ENCODE measurements at regions not wholly inside any gene's neighbourhood (a gene's known extent, or its start where the extent isn't known, plus 50 kb on each side); places are given as distances from the start of the nearest gene placed in this dataset.

DNA sequence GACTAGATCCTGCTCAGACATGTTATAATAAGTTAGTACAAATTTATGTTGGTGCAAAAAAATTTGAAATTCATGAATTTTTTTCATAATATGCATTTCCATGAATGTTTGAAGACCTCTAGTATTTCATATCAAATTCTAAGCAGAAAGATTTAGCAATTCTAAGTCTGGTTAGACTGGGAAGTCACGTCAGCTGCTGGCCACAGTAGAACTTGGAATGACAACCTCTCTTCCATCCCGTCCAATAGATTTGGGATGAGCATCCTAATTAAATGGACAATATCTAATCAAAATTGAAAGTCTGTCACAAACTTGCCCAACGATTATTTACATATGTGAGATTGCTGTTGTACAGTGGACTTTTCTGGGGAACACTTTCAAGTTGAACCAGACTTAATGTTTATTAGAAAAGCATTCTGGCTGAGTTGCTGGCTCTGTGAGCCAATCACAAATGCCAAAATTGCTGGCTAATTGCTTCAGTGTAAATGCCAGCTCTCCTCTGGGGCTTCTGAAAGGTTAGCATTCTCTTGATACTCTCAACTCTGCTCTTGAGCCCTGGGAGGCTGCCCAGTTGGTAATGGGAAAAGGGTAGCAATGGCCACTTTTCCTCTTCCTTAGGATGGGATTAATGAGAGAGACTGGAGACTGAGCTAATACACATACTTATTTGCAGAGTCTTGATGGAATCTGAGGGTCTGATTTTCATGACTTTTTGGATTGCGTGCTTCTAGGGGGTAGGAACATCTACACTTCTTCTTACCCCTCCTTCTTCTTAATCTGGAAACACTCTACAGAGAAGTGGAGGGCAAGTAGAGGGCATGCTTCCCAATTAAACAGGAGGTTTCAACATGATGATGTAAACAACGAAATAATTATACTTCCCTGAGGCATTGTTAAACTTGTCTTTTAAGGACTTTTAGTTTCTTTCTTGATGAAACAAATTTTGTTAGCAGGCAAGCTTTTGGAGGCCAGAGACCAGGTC lies 253.5 kb downstream of the BAMBI start:
- no peak for DNase-seq

DNA sequence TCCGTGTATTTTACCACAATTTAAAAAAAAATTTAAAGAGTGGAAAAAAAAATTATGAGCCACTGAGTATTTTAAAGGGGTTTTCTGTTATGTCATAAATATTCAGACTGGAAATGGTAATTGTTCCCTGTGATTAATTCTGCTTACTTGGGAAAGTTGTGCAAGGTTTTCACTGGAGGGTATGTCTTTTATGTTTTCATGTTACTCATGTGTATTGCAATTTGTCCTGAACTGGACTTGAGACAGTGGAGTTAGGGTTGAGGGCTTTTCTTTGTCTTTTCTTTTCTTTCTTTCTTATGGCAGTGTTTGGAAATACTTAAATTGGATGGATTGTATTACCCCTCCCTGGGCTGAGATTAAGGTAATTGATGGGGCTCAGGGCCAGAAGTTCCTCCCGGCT lies 257.7 kb downstream of the BAMBI start:
- DNase-seq: no peak

- no peak for DNase-seq
These were observed 260.6 kb downstream of the BAMBI start for GRCh38 chr10:28937959-28938358.

DNA sequence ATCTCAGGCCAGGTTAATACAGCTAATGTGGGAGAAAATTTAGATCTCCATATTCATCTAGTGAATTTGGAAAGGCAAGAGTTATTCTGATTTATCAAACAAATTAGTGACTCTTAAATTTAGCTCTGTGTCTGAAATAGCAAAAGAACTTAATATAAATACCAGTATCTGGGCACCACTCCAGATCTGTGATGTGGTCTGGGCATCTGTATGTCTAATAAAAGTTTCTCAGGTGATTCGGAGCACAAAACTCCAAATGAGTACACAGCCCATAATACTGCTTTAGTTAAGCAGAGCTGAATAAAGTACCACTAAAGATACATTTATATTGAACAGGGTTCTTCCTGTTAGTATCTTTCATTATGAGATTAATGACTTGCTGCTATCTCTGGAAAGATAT lies 261.4 kb downstream of the BAMBI start:
- no peak for DNase-seq

- peak; percentile 79 for DNase-seq
These were observed 262.2 kb downstream of the BAMBI start for GRCh38 chr10:28939281-28940157.

DNA sequence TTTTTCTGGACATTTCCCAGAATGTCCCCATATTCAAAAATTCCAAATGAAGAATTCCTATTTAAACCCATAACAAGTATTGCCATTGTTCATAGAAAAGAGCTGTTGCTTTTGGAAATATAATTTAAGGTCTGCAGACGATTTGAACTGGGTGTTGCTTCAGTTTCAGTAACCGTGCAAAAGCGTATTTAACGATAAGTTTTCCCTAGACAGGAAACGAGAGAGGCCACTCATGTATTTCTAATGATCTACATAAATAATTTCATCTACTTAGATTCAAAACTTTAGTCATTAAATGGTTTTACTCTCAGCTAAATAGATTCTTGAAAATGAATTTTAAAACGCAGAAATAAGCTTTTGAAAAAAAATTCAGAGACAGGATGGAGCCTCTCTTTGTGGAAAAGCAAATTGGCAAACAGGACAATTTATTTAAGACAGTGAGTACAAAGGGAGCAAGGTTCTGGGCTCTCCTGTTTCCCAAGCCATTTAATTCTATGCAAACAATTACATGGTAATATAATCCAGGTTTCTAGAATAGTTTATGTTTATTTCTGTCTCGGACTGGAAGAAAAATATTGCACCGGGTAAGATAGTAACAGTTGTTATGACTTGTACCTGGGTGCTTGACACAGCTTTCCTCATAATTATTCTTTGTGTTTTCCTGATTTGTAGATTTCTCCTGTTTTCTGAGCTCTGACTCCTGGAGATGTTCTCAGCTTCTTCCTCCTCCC lies 263.0 kb downstream of the BAMBI start:
- DNase-seq: peak; percentile 79

GRCh38 chr10:28942012-28942411 lies 264.7 kb downstream of the BAMBI start:
- DNase-seq: no peak

DNA sequence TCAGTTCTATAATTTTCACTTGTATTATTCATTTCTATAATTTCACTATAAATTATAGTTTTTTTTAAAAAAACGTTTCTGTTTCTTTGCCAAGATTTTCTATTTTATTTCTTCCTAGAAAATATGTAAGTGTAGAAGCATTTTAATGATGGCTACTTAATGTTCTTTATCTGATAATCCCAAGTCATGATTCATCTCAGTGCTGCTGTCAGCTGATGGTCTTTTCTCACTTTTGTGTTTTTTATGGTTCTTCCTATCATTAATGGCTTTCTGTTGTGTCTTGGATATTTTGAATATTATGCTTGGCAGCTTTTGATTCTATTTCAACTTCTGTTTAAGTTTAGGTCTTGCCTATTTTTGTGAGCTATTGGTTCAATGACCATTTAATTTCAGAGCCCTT lies 268.6 kb downstream of the BAMBI start:
- no peak for DNase-seq

DNA sequence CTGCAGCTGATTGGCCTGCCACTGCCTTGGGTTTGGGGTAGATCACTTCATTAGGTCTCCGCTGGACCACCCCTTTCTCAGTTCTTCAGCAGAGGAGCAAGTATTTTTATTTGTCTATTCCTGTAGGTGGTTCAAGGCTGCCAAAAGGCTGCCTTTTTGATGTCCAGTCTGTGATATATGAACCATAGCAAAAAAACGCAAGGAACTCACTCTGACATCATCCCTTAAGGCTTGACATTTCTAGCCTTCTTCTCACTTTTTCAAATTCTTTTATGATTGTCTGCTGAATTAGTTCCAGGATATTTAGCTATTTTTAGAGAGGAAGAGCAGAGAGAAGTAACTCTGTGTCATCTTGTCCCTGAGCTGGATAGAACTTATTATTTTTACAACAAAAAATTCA lies 269.2 kb downstream of the BAMBI start:
- no peak for DNase-seq

DNA sequence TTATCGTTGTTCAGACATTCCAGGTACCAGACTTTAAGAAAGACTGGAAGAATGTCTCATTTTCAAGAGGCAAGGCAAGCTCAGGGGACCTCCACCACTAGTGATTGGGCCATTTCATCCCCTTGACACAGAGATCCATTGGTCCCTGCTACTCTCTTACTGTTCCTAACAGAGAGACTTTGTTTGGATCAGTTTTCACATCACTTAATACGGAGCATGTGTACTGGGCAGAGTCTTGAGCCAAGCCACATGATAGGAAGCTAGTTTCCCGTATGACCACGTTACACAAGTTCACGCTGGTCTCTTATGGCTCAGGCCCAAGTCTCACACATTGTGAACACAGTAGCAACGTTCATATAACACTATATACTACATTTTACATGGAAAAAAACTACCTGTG lies 269.9 kb downstream of the BAMBI start:
- DNase-seq: no peak

- DNase-seq: no peak
These were observed 270.7 kb downstream of the BAMBI start for GRCh38 chr10:28948046-28948445.

DNA sequence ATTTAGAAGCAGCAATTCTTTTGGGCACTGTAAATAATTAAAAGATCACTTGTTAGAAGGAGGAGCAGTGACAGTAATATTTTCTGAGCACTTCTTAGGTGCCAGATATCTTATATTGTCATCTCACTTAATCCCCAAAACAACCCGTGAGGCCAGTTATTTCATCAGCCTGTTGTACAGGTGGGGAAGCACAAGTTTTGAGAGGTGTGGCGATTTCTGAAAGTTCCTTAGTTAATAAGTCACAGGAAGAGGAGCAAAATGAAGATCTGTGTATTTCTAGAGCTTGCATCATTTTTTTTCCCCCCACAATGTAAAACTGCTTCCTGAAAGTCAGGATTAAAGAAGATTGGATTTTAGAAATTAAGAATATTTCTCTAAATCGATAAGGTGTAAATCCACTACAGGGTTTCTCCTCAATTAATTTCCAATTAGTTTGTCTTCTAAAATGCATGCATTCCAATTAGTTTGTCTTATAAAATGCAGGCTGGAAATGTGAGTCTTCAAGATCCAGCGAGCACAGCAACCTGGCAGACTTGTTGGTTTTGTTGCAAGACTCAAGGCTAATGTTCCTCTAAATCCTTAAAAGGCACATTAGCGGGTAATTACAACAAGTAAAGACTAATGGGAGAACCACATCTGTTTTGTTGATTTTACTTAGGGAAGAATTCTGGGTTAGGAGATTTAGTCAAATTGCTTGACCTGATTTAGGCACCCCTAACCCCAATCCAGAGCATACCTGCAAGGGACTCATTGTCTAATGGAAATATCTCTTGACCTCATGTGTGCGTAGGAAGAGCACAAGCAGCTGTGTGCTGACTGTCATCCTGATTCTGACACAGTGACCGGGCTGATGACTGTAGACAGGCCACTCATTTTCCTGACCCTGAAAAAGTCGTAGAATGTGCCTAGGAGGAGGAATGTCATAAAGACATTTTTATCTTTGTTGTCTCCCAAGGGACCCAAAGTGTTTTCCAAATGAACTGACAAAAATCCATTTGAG lies 272.0 kb downstream of the BAMBI start:
- DNase-seq: no peak

DNA sequence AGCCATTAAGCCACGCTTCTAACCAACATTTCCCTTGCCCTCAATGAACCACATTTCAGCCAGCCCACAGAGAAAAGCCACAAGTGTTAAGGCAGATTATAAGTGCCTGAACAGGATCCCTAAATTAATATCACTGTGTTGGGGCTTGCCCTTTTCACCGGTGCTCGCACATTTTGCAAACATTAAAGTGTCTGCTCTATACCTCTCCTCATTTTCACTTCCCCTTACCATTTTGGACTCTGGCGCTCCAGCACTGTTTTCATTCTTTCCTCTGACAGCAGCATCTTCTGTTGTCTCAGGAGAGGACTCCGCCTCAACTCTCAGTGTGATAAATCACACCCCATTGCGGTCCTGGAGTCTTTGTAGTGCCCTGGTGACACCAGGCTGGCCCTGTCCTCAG lies 274.2 kb downstream of the BAMBI start:
- no peak for DNase-seq

DNA sequence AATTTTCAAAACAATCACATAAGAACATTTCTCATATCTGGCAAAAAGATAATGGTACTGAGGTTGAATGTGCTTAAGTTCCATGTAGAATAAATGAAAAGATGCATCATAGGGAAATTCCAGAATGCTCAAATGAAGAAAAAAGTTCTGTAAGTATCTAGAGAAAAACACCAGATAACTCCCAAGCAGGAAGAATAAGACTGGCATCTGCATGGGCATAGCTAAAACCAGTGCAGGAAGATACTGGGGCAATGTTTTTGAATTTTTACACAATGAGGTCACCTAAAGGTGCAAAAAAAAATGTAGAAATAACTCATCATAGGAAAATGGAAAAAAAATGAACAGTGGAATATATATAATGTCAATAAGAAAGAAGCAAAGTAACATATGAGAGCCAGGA lies 275.2 kb downstream of the BAMBI start:
- no peak for DNase-seq

DNA sequence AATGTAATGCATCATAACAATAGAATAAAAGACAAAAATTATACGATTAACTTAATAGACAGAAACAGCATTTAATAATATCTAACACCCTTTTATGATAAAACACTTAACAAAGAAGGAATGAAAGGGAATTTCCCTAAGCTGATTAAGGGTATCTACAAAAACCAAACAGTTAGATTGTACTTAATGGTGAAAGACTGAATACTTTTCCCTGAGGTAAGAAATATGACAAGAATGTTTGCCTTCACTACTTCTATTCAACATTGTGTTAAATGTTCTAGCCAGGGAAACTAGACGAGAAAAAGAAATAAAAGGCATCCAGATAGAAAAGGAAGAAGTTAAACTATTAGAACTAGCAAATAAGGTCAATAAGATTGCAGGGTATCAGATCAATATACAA lies 276.9 kb downstream of the BAMBI start:
- no peak for DNase-seq

GRCh38 chr10:28958468-28958867 lies 281.1 kb downstream of the BAMBI start:
- no peak for DNase-seq

DNA sequence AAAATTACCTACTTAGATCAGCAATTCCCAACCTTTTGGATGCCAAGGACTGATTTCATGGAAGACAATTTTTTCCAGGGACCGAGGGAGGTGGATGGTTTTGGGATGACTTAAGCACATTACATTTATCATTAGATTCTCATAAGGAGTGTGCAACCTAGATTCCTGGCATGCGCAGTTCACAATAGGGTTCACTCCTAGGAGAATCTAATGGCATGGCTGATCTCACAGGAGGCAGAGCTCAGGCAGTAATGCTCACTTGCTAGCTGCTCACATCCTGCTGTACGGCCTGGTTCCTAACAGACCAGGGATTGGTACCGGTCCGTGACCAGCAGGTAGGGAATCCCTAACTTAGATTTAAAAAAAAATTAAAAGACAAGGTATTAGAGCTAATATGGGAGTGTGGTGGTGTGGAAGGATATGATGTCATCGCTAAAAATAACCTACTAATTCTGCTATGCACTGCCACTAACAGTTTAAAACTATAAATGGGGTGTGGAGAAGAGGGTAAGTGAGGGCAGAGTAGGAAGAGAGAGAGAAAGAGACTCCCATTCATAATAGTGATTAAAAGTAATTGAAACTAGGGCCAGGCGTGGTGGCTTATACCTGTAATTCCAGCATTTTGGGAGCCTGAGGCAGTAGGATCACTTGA lies 282.7 kb downstream of the BAMBI start:
- DNase-seq: no peak

DNA sequence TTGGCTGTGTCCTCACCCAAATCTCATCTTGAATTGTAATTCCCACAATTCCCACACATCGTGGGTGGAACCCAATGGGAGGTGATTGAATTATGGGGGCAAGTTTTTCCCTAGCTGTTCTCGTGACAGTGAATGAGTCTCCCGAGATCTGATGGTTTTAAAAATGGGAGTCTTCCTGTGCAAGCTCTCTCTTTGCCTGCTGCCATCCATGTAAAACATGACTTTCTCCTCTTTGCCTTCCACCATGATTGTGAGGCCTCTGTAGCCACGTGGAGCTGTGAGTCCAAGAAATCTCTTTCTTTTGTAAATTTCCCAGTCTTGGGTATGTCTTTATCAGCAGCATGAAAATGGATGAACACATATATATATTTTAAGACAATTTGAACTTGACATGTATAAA lies 285.4 kb downstream of the BAMBI start:
- no peak for DNase-seq

DNA sequence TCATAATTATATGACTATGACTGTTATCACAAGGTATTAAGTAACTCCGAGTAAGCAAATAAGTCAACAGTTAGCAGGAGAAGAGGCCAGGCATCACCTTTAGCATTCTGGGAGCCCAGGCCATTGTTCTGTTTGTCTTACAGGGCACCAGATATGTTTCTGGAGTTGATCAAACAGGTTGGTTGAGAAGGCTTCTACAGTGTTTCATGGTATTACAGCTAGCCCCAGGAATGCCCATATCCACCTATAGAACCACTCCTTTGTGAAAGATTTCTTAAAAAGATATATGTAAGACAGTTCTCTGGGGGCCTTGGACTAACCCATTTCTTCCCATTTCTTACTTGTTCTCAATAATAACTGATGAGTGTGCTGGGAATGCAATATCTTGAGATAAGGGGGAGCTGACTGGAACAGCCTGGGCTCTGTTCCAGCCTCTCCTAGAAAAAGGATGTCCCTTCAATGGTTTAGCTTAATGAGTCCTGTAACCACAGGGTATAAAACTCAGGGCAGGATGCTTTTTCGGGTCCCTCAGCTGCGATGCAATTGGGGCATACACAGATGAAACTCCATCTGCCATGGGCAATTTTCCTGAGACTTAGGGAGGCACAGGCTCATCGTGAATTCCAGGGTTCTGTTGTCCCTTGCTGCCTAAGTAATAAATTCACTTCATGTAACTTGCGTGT lies 286.4 kb downstream of the BAMBI start:
- no peak for DNase-seq

DNA sequence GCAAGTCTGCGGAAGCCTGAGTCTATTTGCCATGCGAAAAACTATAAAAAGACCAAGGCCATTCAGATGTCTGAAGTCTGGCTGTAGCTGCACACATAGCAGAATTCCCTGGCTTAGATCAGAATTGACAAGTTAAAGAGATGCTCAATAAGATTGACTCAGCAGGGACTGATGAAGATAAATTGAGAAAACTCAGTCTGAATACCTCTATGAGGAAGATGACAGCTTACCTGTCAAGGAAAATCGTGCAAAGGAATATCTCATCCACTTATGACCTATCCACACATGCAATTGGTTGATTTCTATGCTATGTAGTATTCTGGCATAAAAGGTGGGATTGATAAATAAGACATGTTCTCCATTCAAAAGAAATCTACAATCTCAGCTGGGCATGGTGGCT lies 288.6 kb downstream of the BAMBI start:
- DNase-seq: no peak

GRCh38 chr10:28967031-28967430 lies 289.7 kb downstream of the BAMBI start:
- DNase-seq: no peak
